Activated CD8-positive, alpha-beta T cell treated with anti-CD3 and anti-CD28 coated beads for 36 hours (primary cell): ENCODE measurements at regions not wholly inside any gene's neighbourhood (a gene's known extent, or its start where the extent isn't known, plus 50 kb on each side); places are given as distances from the start of the nearest gene placed in this dataset.

ENCODE experiments used
- ATAC-seq: fragments of 200-7000 bp; cut with Tn5 transposase; one replicate; pipeline ENCODE4 v1.10.0; 2021; ENCODE audit warnings: mild to moderate bottlenecking, moderate library complexity
- CTCF ChIA-PET: fragments of 350-600 bp; sonication (Branson Sonifier 250); formaldehyde crosslinking; loops from one replicate; lab custom pipeline; 2021; ENCODE audit warnings: antibody characterized with exemption; lab: Charles Lee
- POLR2A ChIA-PET: fragments of 350-600 bp; sonication (Branson Sonifier 250); formaldehyde crosslinking; loops from one replicate; lab custom pipeline; 2021; ENCODE audit warnings: antibody characterized with exemption; lab: Charles Lee
- DNase-seq: peaks from one replicate; pipeline ENCODE4 v3.0.0-alpha.2; 2020
- H3K27ac Mint-ChIP-seq: one replicate; pipeline ENCODE4 v1.8.0; 2021; ENCODE audit warnings: mild to moderate bottlenecking, mixed read lengths
- H3K27me3 Mint-ChIP-seq: one replicate; pipeline ENCODE4 v1.8.0; 2021; ENCODE audit warnings: mixed read lengths
- H3K36me3 Mint-ChIP-seq: one replicate; pipeline ENCODE4 v1.8.0; 2021; ENCODE audit warnings: low read depth, mixed read lengths
- H3K4me1 Mint-ChIP-seq: one replicate; pipeline ENCODE4 v1.8.0; 2021; ENCODE audit warnings: low read depth, mixed read lengths
- H3K4me3 Mint-ChIP-seq: one replicate; pipeline ENCODE4 v1.8.0; 2021; ENCODE audit warnings: mild to moderate bottlenecking, moderate library complexity, mixed read lengths
- H3K9me3 Mint-ChIP-seq: one replicate; pipeline ENCODE4 v1.8.0; 2021; ENCODE audit warnings: mixed read lengths
- intact Hi-C: fragments of 100-400 bp; cut with micrococcal nuclease; formaldehyde crosslinking; loops from one replicate; pipeline ENCODE4 v1.10.0; 2022
- TF ChIP-seq, protein P1 (sequence below): fragments of 200-600 bp; IDR thresholded peaks from one replicate; pipeline ENCODE4 v1.8.0; 2022; ENCODE audit warnings: antibody characterized with exemption, mild to moderate bottlenecking

DNA sequence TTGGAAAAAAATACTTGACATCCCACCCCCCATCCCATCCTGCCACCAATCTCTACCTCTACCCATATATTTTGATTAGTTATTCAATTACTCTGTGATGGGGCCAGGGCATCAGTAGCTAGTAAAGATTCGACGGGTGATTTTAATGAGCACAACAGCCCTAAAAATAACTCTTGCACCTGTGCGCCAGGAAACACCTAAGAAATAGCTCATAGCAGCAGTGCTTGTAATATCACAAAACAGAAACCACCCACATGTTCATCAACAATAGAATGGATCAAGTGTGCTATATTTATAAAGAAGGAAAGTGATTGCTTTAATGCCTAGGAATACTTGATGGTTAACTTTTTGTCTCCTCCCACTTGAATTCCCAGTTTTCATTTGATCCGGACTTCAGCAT is 225.6 kb upstream of the LCORL start:
- Mint-ChIP-seq H3K9me3 (no peaks in the 10 kb centered on the region), H3K36me3 (no peaks in the 10 kb centered on the region), H3K27me3 (no peaks in the 10 kb centered on the region), H3K4me3 (no peak overlapping the region), H3K4me1 (no peaks in the 10 kb centered on the region), H3K27ac (no peak overlapping the region)
- no peak for ATAC-seq
- intact Hi-C loops: no loop called here
- TF ChIP-seq, protein P1, sequence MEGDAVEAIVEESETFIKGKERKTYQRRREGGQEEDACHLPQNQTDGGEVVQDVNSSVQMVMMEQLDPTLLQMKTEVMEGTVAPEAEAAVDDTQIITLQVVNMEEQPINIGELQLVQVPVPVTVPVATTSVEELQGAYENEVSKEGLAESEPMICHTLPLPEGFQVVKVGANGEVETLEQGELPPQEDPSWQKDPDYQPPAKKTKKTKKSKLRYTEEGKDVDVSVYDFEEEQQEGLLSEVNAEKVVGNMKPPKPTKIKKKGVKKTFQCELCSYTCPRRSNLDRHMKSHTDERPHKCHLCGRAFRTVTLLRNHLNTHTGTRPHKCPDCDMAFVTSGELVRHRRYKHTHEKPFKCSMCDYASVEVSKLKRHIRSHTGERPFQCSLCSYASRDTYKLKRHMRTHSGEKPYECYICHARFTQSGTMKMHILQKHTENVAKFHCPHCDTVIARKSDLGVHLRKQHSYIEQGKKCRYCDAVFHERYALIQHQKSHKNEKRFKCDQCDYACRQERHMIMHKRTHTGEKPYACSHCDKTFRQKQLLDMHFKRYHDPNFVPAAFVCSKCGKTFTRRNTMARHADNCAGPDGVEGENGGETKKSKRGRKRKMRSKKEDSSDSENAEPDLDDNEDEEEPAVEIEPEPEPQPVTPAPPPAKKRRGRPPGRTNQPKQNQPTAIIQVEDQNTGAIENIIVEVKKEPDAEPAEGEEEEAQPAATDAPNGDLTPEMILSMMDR: no peak
- ChIA-PET POLR2A (no interaction called here), CTCF (interaction anchor here (1.1 kb wide), 1 partner anchor 39 kb away, joined by 6 read pairs; no protein-coding TSS in a partner anchor)
- no peak for DNase-seq

DNA sequence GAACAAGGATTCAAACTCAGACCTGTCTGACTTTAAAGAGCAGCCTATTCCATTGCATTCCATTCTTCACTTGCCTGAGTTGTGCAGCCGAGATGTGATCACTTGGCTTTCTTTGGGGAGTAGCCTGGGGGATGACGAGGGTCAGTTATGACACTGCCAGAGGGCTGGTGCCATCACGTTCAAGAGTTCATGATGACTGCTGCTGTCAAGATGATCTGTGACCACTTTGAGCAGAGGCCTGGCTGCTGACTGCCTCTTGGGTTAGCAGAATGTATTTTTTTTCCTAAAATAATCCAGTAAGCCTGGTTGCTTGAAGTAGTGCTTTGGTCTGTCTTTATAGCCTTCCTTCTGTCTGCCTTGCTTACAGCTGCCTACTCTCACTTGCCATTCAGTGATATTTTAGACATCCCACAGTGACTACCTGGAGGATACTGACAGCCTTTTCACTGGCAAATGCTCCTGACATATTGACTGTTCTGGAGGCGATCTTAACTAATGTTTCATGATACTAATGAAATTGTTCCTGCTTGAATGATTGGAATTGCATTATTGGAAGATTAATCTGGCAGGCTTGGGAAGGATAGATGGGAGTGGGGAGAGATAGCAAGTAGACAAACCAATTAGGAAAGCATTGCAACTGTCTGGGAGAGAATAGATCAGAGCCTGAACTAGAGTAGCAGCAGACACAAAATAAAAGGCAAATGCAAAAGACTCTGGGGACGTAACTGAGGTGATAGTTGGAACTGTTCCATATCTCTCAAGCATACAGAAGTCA is 221.6 kb upstream of the LCORL start:
- TF ChIP-seq, protein P1: no peak
- Mint-ChIP-seq H3K27me3 (no peaks in the 10 kb centered on the region), H3K36me3 (no peaks in the 10 kb centered on the region), H3K4me3 (no peak overlapping the region), H3K9me3 (no peaks in the 10 kb centered on the region), H3K4me1 (no peaks in the 10 kb centered on the region), H3K27ac (no peak overlapping the region)
- intact Hi-C loops: no loop called here
- DNase-seq (no peak), ATAC-seq (no peak)
- ChIA-PET POLR2A (no interaction called here), CTCF (no interaction called here)

DNA sequence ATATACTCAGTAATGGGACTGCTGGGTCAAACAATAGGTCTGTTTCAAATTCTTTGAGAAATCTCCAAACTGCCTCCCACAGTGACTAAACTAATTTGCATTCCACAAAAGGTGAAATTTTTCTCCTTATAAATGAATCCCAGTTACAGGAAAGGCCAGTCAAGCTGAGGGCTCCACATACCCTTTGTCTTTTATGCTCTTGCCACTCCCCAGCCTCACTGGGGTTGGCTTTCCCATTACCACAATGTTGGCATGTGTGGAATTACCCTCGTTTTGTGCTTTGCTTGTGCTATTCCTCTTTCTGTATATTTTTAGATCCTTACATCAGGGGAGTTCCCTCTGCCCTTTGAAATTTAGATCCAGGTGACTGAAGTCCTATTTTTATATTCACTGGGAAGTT is 220.2 kb upstream of the LCORL start:
- Mint-ChIP-seq H3K27me3 (no peaks in the 10 kb centered on the region), H3K27ac (no peak overlapping the region), H3K4me1 (no peaks in the 10 kb centered on the region), H3K4me3 (no peak overlapping the region), H3K9me3 (no peaks in the 10 kb centered on the region), H3K36me3 (no peaks in the 10 kb centered on the region)
- intact Hi-C loops: no loop called here
- ChIA-PET CTCF (no interaction called here), POLR2A (no interaction called here)
- TF ChIP-seq, protein P1: no peak
- no peak for DNase-seq
- no peak for ATAC-seq

DNA sequence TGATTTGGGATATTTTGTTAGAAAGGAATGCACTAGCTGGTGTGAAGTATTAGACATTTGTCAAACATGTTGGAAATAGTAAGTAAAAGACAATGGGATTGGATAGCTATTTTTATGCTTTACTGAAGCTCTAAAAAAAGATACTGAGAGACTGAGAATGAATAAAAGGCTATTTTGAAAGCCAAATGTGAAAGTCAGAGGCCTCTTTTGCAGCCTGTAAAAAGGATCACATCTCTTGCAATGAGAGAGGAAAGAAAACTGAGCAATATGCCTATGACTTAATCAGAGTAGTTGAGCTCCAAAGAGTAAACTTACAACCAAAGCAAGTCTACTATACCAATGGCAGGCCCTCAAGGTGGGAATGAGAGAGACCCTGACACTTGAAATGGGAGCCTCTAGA is 212.6 kb upstream of the LCORL start:
- TF ChIP-seq, protein P1: no peak
- Mint-ChIP-seq H3K36me3 (no peaks in the 10 kb centered on the region), H3K27me3 (peaks cover 3% of the 10 kb centered on the region), H3K4me1 (no peaks in the 10 kb centered on the region), H3K27ac (no peak overlapping the region), H3K4me3 (no peak overlapping the region), H3K9me3 (peaks cover 2% of the 10 kb centered on the region)
- DNase-seq (no peak), ATAC-seq (no peak)
- ChIA-PET POLR2A (no interaction called here), CTCF (no interaction called here)
- intact Hi-C loops: no loop called here

DNA sequence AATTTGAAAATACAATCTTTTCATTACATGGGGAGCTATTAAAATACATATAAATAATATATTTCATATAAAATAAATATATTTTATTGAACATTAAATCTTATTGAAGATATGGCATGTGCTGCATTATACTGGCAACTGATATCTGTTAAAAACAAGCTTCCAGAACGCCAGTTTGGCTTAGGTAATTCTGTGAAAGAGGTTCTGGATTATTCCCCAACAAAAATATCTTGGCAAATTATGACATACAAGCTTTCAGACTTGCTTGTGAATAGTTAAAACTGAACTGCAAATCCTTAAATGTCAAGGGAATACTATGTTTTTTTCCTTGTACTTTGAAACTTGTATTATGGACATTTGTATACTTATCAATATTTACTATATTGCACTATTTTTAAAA is 210.2 kb upstream of the LCORL start:
- TF ChIP-seq, protein P1: no peak
- Mint-ChIP-seq H3K4me1 (no peaks in the 10 kb centered on the region), H3K36me3 (no peaks in the 10 kb centered on the region), H3K9me3 (peaks cover 8% of the 10 kb centered on the region), H3K27ac (no peak overlapping the region), H3K27me3 (peaks cover 6% of the 10 kb centered on the region), H3K4me3 (no peak overlapping the region)
- POLR2A ChIA-PET: no interaction called here
- no peak for DNase-seq
- ATAC-seq: no peak
- CTCF ChIA-PET: no interaction called here
- intact Hi-C loops: no loop called here
